ENCODE measurements at regions not wholly inside any gene's neighbourhood (a gene's known extent, or its start where the extent isn't known, plus 50 kb on each side); places are given as distances from the start of the nearest gene placed in this dataset.

DNA sequence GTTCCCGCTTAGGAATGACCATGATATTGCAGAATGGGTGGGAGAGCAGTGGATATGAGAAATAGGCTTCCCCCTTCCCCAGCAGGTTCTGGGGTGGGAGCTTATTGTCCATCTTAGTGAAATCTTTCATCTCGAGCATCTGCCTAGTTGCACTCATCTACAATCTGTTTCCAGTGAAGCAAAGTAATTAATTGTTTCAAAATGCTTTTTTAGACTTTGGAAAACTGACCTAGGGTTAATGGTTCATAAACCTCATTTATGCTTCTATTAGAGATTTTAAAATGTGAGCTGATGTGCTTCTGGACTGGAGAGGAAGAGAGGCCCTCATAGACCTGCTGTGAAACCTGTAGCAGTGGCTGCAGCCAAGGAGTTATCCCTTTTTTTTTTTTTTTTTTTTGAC lies 247.7 kb upstream of the XYLT1 start:
- TF ChIP-seq YY1 (IDR thresholded peaks at IDR 0.05; ENCODE audit: insufficient read depth, insufficient read length) (no peak), SUZ12 (IDR thresholded peaks at IDR 0.05; ENCODE audit: extremely low read depth, insufficient read depth, insufficient read length) (no peak)
